GM12878 (cell line): ENCODE measurements at regions not wholly inside any gene's neighbourhood (a gene's known extent, or its start where the extent isn't known, plus 50 kb on each side); places are given as distances from the start of the nearest gene placed in this dataset.

Experiments
- EGR1 ChIP-seq, 2 experiments: IDR thresholded peaks; 1 replicate in 1 of 2; 2 replicates in 1 of 2; pipeline ENCODE4 v1.6.1; 2011 to 2012; ENCODE audit warnings: low read depth in 2 of 2, low read length in 2 of 2, borderline replicate concordance in 1 of 2, mild to moderate bottlenecking in 1 of 2, moderate library complexity in 1 of 2
- MXI1 ChIP-seq: fragments of 150-350 bp; IDR thresholded peaks from 2 replicates; pipeline ENCODE4 v1.6.1; 2011; ENCODE audit warnings: low read depth, mild to moderate bottlenecking, inconsistent platforms, low read length, improper control_type of control experiment
- MYC ChIP-seq: IDR thresholded peaks from 2 replicates; pipeline ENCODE4 v1.6.1; 2011; ENCODE audit warnings: mild to moderate bottlenecking, low read length, moderate library complexity, inconsistent platforms; ENCODE audit not compliant: insufficient read depth, insufficient replicate concordance, insufficient read length, severe bottlenecking
- NFYA ChIP-seq: IDR thresholded peaks from 2 replicates; pipeline ENCODE4 v1.6.1; 2011; ENCODE audit warnings: low read depth, mild to moderate bottlenecking, low read length, improper control_type of control experiment, borderline replicate concordance
- NR2C1 ChIP-seq: fragments of 450-650 bp; IDR thresholded peaks from 2 replicates; pipeline ENCODE4 v1.6.1; 2017; ENCODE audit warnings: antibody characterized with exemption, mild to moderate bottlenecking, moderate library complexity
- RBBP5 ChIP-seq: fragments of 200-600 bp; sonication (generic); conservative IDR thresholded peaks from 2 replicates; pipeline ENCODE4 v1.6.1; 2016
- TF ChIP-seq, protein P1 (sequence below), 3 experiments: IDR thresholded peaks in 2 of 3; conservative IDR thresholded peaks in 1 of 3; 2 replicates each; pipeline ENCODE4 v1.5.1; 2011; ENCODE audit warnings: low read depth in 3 of 3, low read length in 3 of 3, mild to moderate bottlenecking in 3 of 3, control low read depth in 2 of 3, moderate library complexity in 2 of 3, inconsistent platforms in 1 of 3, mixed read lengths in 1 of 3; ENCODE audit not compliant: control insufficient read depth in 2 of 3, insufficient read depth in 1 of 3; ENCODE audit errors: extremely low read depth in 1 of 3
- TF ChIP-seq, protein P2 (sequence below): IDR thresholded peaks from 2 replicates; pipeline ENCODE4 v1.6.1; 2012; ENCODE audit warnings: low read depth, low read length, improper control_type of control experiment
- TF ChIP-seq, protein P3 (sequence below): IDR thresholded peaks from 2 replicates; pipeline ENCODE4 v1.6.1; 2011; ENCODE audit warnings: low read depth, mild to moderate bottlenecking, low read length, moderate library complexity, borderline replicate concordance; ENCODE audit errors: extremely low read depth

DNA sequence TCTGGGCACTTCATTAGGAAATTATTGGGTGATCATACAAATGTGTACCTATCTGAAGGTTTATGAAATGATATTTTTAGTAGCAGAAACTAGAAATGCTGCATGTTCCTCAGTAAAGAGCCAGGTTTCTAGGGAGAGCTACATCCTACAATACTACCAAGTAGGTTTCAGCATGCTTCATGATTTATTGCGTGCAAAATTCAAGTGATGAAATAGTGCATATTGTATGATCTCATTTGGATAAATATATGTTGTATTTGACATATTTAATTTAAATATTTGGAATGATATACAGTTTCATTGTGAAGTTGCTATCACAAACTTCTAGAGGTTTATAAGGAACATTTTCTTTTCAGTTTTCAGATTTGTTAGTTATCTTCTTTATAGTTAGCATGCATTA, 90.5 kb upstream of the GDF10 start:
- TF ChIP-seq, protein P1, sequence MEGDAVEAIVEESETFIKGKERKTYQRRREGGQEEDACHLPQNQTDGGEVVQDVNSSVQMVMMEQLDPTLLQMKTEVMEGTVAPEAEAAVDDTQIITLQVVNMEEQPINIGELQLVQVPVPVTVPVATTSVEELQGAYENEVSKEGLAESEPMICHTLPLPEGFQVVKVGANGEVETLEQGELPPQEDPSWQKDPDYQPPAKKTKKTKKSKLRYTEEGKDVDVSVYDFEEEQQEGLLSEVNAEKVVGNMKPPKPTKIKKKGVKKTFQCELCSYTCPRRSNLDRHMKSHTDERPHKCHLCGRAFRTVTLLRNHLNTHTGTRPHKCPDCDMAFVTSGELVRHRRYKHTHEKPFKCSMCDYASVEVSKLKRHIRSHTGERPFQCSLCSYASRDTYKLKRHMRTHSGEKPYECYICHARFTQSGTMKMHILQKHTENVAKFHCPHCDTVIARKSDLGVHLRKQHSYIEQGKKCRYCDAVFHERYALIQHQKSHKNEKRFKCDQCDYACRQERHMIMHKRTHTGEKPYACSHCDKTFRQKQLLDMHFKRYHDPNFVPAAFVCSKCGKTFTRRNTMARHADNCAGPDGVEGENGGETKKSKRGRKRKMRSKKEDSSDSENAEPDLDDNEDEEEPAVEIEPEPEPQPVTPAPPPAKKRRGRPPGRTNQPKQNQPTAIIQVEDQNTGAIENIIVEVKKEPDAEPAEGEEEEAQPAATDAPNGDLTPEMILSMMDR (IDR thresholded peaks at IDR 0.05 in 2 of 3, conservative IDR thresholded peaks at IDR 0.05 in 1 of 3; ENCODE audit: control insufficient read depth in 2 of 3, extremely low read depth in 1 of 3, insufficient read depth in 1 of 3, low read depth in 3 of 3, low read length in 3 of 3) = no peak
- TF ChIP-seq EGR1 (IDR thresholded peaks at IDR 0.05; ENCODE audit: borderline replicate concordance in 1 of 2, low read depth in 2 of 2, low read length in 2 of 2) = no peak
- TF ChIP-seq MYC = no peak
- TF ChIP-seq, protein P2, sequence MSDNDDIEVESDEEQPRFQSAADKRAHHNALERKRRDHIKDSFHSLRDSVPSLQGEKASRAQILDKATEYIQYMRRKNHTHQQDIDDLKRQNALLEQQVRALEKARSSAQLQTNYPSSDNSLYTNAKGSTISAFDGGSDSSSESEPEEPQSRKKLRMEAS = no peak
- TF ChIP-seq MXI1 = no peak
- no peak for TF ChIP-seq RBBP5
- TF ChIP-seq NR2C1 = no peak
- TF ChIP-seq NFYA = no peak
- TF ChIP-seq, protein P3, sequence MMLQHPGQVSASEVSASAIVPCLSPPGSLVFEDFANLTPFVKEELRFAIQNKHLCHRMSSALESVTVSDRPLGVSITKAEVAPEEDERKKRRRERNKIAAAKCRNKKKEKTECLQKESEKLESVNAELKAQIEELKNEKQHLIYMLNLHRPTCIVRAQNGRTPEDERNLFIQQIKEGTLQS = no peak
